SK-N-SH (cell line): ENCODE measurements at regions not wholly inside any gene's neighbourhood (a gene's known extent, or its start where the extent isn't known, plus 50 kb on each side); places are given as distances from the start of the nearest gene placed in this dataset.

Experiments
- CTCF ChIP-seq: fragments of 200-600 bp; sonication (generic); IDR thresholded peaks from 2 replicates; pipeline ENCODE4 v1.6.1; 2017; ENCODE audit warnings: antibody characterized with exemption, mild to moderate bottlenecking, moderate library complexity
- POLR2AphosphoS5 ChIP-seq: IDR thresholded peaks from 2 replicates; pipeline ENCODE4 v1.6.1; 2012; ENCODE audit warnings: low read depth, low read length

- TF ChIP-seq CTCF (no peak), POLR2AphosphoS5 (no peak)
Observed at GRCh38 chr1:182122913-182123260, 61.4 kb upstream of the ZNF648 start.
